IMR-90 (cell line): ENCODE measurements at regions not wholly inside any gene's neighbourhood (a gene's known extent, or its start where the extent isn't known, plus 50 kb on each side); places are given as distances from the start of the nearest gene placed in this dataset.

Experiments used
- ATAC-seq: fragments of 200-7000 bp; cut with Tn5 transposase; 2 replicates; pipeline ENCODE4 v1.9.1; 2020; ENCODE audit warnings: low read depth, mild to moderate bottlenecking, moderate library complexity
- BruUV-seq: library from RNA; stranded (reverse); fragments of 400-500 nt; replicated peaks from 2 replicates; lab custom pipeline; 2021; lab: Mats Ljungman, UMichigan
- CTCF ChIA-PET: fragments of 300-600 bp; formaldehyde crosslinking; extraction: SDS; loops from one replicate; lab custom pipeline; 2021; ENCODE audit warnings: antibody characterized with exemption; lab: Yijun Ruan, JAX
- POLR2A ChIA-PET: fragments of 300-600 bp; sonication (Branson Sonifier 250); formaldehyde crosslinking; loops from one replicate; lab custom pipeline; 2022; ENCODE audit warnings: antibody characterized with exemption; ENCODE audit not compliant: unreplicated experiment; lab: Charles Lee
- DNase-seq: peaks from one replicate; pipeline ENCODE4 v3.0.0; 2013
- H2AFZ ChIP-seq: replicated peaks from 2 replicates; pipeline ENCODE3; 2013; ENCODE audit warnings: low read length, mild to moderate bottlenecking; ENCODE audit not compliant: poor library complexity
- H2AK5ac ChIP-seq: 2 replicates; pipeline ENCODE4 v1.6.1; 2013; ENCODE audit warnings: low read depth, low read length, inconsistent platforms
- H2AK9ac ChIP-seq: replicated peaks from 2 replicates; pipeline ENCODE3; 2013; ENCODE audit warnings: mild to moderate bottlenecking, low read depth, low read length, moderate library complexity; ENCODE audit not compliant: poor library complexity
- H2BK120ac ChIP-seq: 2 replicates; pipeline ENCODE4 v1.6.1; 2013; ENCODE audit warnings: low read depth, low read length, inconsistent platforms
- H2BK15ac ChIP-seq: 3 replicates; pipeline ENCODE4 v1.6.1; 2013; ENCODE audit warnings: low read depth, low read length, inconsistent platforms
- H2BK20ac ChIP-seq: 2 replicates; pipeline ENCODE4 v1.6.1; 2013; ENCODE audit warnings: low read depth, mild to moderate bottlenecking, inconsistent platforms, low read length, moderate library complexity
- H2BK5ac ChIP-seq: 2 replicates; pipeline ENCODE4 v1.6.1; 2013; ENCODE audit warnings: mild to moderate bottlenecking, low read depth, low read length, inconsistent platforms; ENCODE audit not compliant: poor library complexity, severe bottlenecking
- H3K14ac ChIP-seq: replicated peaks from 2 replicates; pipeline ENCODE4 v1.6.1; 2013; ENCODE audit warnings: low read depth, low read length, inconsistent platforms
- H3K18ac ChIP-seq: 2 replicates; pipeline ENCODE4 v1.6.1; 2013; ENCODE audit warnings: low read depth, low read length, control low read depth
- H3K23ac ChIP-seq: 2 replicates; pipeline ENCODE4 v1.6.1; 2013; ENCODE audit warnings: low read depth, low read length, inconsistent platforms
- H3K27ac ChIP-seq: 2 replicates; pipeline ENCODE4 v1.5.1; 2013; ENCODE audit warnings: mild to moderate bottlenecking, control low read depth, low read length; ENCODE audit not compliant: insufficient read depth
- H3K27me3 ChIP-seq: 2 replicates; pipeline ENCODE4 v1.6.1; 2013; ENCODE audit warnings: low read length; ENCODE audit not compliant: control insufficient read depth, insufficient read depth
- H3K36me3 ChIP-seq: 2 replicates; pipeline ENCODE4 v1.6.1; 2013; ENCODE audit warnings: low read length, mixed read lengths; ENCODE audit not compliant: control insufficient read depth, insufficient read depth
- H3K4ac ChIP-seq: 2 replicates; pipeline ENCODE4 v1.6.1; 2013; ENCODE audit warnings: low read depth, low read length, inconsistent platforms
- H3K4me1 ChIP-seq: 2 replicates; pipeline ENCODE4 v1.6.1; 2013; ENCODE audit warnings: low read length, mixed read lengths; ENCODE audit not compliant: control insufficient read depth, insufficient read depth
- H3K4me2 ChIP-seq: 2 replicates; pipeline ENCODE4 v1.6.1; 2013; ENCODE audit warnings: low read depth, mild to moderate bottlenecking, control low read depth, low read length, moderate library complexity
- H3K4me3 ChIP-seq: 2 replicates; pipeline ENCODE4 v1.5.1; 2013; ENCODE audit warnings: low read depth, mild to moderate bottlenecking, control low read depth, low read length, moderate library complexity; ENCODE audit not compliant: insufficient read depth
- H3K56ac ChIP-seq: 2 replicates; pipeline ENCODE4 v1.6.1; 2013; ENCODE audit warnings: low read length, inconsistent platforms; ENCODE audit not compliant: insufficient read depth; ENCODE audit errors: extremely low read depth
- H3K79me1 ChIP-seq, 2 experiments: 2 replicates each; pipeline ENCODE4 v1.6.1; 2013; ENCODE audit warnings: low read length in 2 of 2, inconsistent platforms in 1 of 2, low read depth in 1 of 2
- H3K9ac ChIP-seq: 2 replicates; pipeline ENCODE4 v1.6.1; 2013; ENCODE audit warnings: low read depth, low read length, control low read depth
- H3K9me1 ChIP-seq: 2 replicates; pipeline ENCODE4 v1.6.1; 2013; ENCODE audit warnings: low read length, inconsistent platforms; ENCODE audit not compliant: insufficient read depth
- H3K9me3 ChIP-seq: 2 replicates; pipeline ENCODE4 v1.6.1; 2013; ENCODE audit warnings: low read length; ENCODE audit not compliant: control insufficient read depth, insufficient read depth
- H4K20me1 ChIP-seq: 2 replicates; pipeline ENCODE4 v1.6.1; 2013; ENCODE audit warnings: low read length, inconsistent platforms; ENCODE audit not compliant: insufficient read depth
- H4K5ac ChIP-seq: 2 replicates; pipeline ENCODE4 v1.6.1; 2013; ENCODE audit warnings: mild to moderate bottlenecking, low read depth, low read length, control low read depth
- H4K8ac ChIP-seq, 2 experiments: 2 replicates each; pipeline ENCODE4 v1.6.1; 2013; ENCODE audit warnings: low read depth in 2 of 2, low read length in 2 of 2, control low read depth in 1 of 2, inconsistent platforms in 1 of 2
- H4K91ac ChIP-seq: 2 replicates; pipeline ENCODE4 v1.6.1; 2013; ENCODE audit warnings: low read depth, low read length, inconsistent platforms; ENCODE audit not compliant: insufficient read depth
- CEBPB ChIP-seq: IDR thresholded peaks from 2 replicates; pipeline ENCODE4 v1.6.1; 2012; ENCODE audit warnings: low read depth, low read length, improper control_type of control experiment
- CHD1 ChIP-seq: IDR thresholded peaks from 2 replicates; pipeline ENCODE4 v1.6.1; 2012; ENCODE audit warnings: low read depth, low read length, improper control_type of control experiment
- CTCF ChIP-seq: conservative IDR thresholded peaks from 2 replicates; pipeline ENCODE4 v1.5.1; 2012; ENCODE audit warnings: mild to moderate bottlenecking, low read depth, low read length, improper control_type of control experiment
- FOS ChIP-seq: fragments of 150-350 bp; IDR thresholded peaks from 2 replicates; pipeline ENCODE4 v1.6.1; 2016; ENCODE audit warnings: low read depth, low read length
- MAFK ChIP-seq: IDR thresholded peaks from 2 replicates; pipeline ENCODE4 v1.6.1; 2012; ENCODE audit warnings: low read depth, low read length, improper control_type of control experiment
- MAZ ChIP-seq: IDR thresholded peaks from 2 replicates; pipeline ENCODE4 v1.6.1; 2012; ENCODE audit warnings: low read depth, mild to moderate bottlenecking, low read length, improper control_type of control experiment, moderate library complexity, borderline replicate concordance
- MXI1 ChIP-seq: IDR thresholded peaks from 2 replicates; pipeline ENCODE4 v1.6.1; 2012; ENCODE audit warnings: low read depth, mild to moderate bottlenecking, low read length, moderate library complexity, borderline replicate concordance
- NFE2L2 ChIP-seq: fragments of 150-350 bp; IDR thresholded peaks from 2 replicates; pipeline ENCODE4 v1.6.1; 2016; ENCODE audit warnings: low read depth, mild to moderate bottlenecking, low read length
- RFX5 ChIP-seq: IDR thresholded peaks from 2 replicates; pipeline ENCODE4 v1.8.0; 2012; ENCODE audit warnings: low read depth, mild to moderate bottlenecking, low read length, moderate library complexity
- SMC3 ChIP-seq: fragments of 150-350 bp; IDR thresholded peaks from 2 replicates; pipeline ENCODE4 v1.6.1; 2016; ENCODE audit warnings: low read depth, mild to moderate bottlenecking, antibody characterized with exemption, low read length, moderate library complexity
- WGBS, 2 experiments: methylation state at CpG; one replicate each; pipeline versions ENCODE4 v1.1.5 to v1.1.7; 2013; ENCODE audit warnings: missing lambda C conversion rate in 2 of 2; ENCODE audit not compliant: insufficient read length in 1 of 2; ENCODE audit errors: extremely low coverage in 2 of 2; 5-methylcytosine and 5-hydroxymethylcytosine counted together
- dilution Hi-C: fragments of 300-500 bp; cut with HindIII; formaldehyde crosslinking; loops from one replicate; pipeline ENCODE4 v1.14.3; 2018; ENCODE audit warnings: low sequenced_read_pairs; ENCODE audit not compliant: unreplicated experiment
- in situ Hi-C: fragments of 300-500 bp; cut with MboI; formaldehyde crosslinking; loops from 3 replicates; pipeline ENCODE4 v1.14.3; 2019; ENCODE audit warnings: low sequenced_read_pairs, inconsistent platforms, mixed read lengths
- intact Hi-C: fragments of 100-400 bp; cut with micrococcal nuclease; formaldehyde crosslinking; loops from 2 replicates; pipeline ENCODE4 v1.10.0; 2022
- TF ChIP-seq, protein P1 (sequence below): fragments of 150-350 bp; IDR thresholded peaks from 2 replicates; pipeline ENCODE4 v1.6.1; 2017; ENCODE audit warnings: mild to moderate bottlenecking, antibody characterized with exemption, low read length, low read depth
- TF ChIP-seq, protein P2 (sequence below): fragments of 150-350 bp; IDR thresholded peaks from 2 replicates; pipeline ENCODE4 v1.6.1; 2016; ENCODE audit warnings: low read depth, mild to moderate bottlenecking, low read length, moderate library complexity, borderline replicate concordance

DNA sequence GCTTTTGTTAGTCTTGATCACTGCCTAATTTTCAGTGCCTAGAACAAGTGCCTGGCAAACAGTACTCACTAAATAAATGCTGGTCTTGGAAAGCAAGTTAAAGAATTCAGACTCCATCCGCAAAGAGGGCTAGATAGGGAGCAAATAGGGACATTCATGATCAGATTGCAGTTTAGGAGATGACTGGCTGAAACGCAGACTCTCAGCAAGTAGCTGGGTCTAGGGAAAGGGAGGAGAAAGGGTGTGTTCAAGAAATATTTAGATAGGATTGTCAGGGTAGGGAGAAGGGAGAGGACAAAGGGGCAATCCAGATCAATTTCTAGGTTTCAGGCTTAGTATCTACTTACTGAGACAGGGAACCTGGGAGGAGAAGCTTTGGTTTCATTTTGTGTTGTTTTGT, 108.4 kb downstream of the ESM1 start:
- CTCF ChIA-PET = interaction anchor here (0.8 kb wide), 1 partner anchor 10 kb away, joined by 3 read pairs; no protein-coding TSS in a partner anchor
- 100% methylated on average over 1 of the region's 2 CpGs; no CpG with 5 or more reads in 1 of the 2 experiments for WGBS, 2 experiments
- dilution Hi-C loops = no loop called here

More for the DNA sequence above, 108.4 kb downstream of the ESM1 start:
- Histone ChIP-seq H2AK5ac (no peak overlapping the region), H2BK15ac (no peak overlapping the region), H3K9me1 (no peaks in the 10 kb centered on the region), H3K27me3 (peaks cover 3% of the 10 kb centered on the region; the same call in 1 of the 2 replicates), H3K36me3 (no peaks in the 10 kb centered on the region), H3K18ac (no peak overlapping the region), H4K20me1 (no peaks in the 10 kb centered on the region), H2BK5ac (no peak overlapping the region), H3K56ac (no peak overlapping the region), H3K27ac (no peak overlapping the region), H2AK9ac (no peak overlapping the region), H3K4me2 (no peak overlapping the region), H3K4me1 (peaks cover 4% of the 10 kb centered on the region), H3K4me3 (no peak overlapping the region), H2BK20ac (no peak overlapping the region), H3K9ac (no peak overlapping the region), H4K8ac (no peak overlapping the region), H3K14ac (no peak overlapping the region; the same call in 1 of the 2 replicates), H3K9me3 (no peaks in the 10 kb centered on the region), H3K4ac (no peak overlapping the region), H3K79me1 (no peaks in the 10 kb centered on the region), H3K23ac (0 out of 2 replicates have a peak overlapping the region, but pooled peaks have one; percentile 23), H2BK120ac (no peak overlapping the region; the same call in 1 of the 2 replicates), H4K91ac (no peak overlapping the region), H4K5ac (no peak overlapping the region), H2AFZ (no peak overlapping the region)
- intact Hi-C loops (no loop called here), in situ Hi-C loops (no loop called here)
- DNase-seq (no peak), ATAC-seq (no peak)
- TF ChIP-seq, protein P1, sequence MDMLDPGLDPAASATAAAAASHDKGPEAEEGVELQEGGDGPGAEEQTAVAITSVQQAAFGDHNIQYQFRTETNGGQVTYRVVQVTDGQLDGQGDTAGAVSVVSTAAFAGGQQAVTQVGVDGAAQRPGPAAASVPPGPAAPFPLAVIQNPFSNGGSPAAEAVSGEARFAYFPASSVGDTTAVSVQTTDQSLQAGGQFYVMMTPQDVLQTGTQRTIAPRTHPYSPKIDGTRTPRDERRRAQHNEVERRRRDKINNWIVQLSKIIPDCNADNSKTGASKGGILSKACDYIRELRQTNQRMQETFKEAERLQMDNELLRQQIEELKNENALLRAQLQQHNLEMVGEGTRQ = no peak
- TF ChIP-seq FOS = no peak
- TF ChIP-seq, protein P2, sequence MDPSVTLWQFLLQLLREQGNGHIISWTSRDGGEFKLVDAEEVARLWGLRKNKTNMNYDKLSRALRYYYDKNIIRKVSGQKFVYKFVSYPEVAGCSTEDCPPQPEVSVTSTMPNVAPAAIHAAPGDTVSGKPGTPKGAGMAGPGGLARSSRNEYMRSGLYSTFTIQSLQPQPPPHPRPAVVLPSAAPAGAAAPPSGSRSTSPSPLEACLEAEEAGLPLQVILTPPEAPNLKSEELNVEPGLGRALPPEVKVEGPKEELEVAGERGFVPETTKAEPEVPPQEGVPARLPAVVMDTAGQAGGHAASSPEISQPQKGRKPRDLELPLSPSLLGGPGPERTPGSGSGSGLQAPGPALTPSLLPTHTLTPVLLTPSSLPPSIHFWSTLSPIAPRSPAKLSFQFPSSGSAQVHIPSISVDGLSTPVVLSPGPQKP = no peak
- TF ChIP-seq CHD1 = no peak
- no peak for TF ChIP-seq CTCF
- no peak for TF ChIP-seq RFX5
- no peak for TF ChIP-seq MAZ
- TF ChIP-seq MXI1 = no peak
- TF ChIP-seq MAFK = no peak
- no peak for TF ChIP-seq NFE2L2
- TF ChIP-seq CEBPB = no peak
- TF ChIP-seq SMC3 = no peak
- BruUV-seq = no TSS peak
- POLR2A ChIA-PET = no interaction called here
